Sigmoid colon (tissue), 6 donors: ENCODE measurements at regions not wholly inside any gene's neighbourhood (a gene's known extent, or its start where the extent isn't known, plus 50 kb on each side); places are given as distances from the start of the nearest gene placed in this dataset.

Experiments used
- DNase-seq: peaks from one replicate; pipeline ENCODE4 v3.0.0-alpha.2; 2019
- H3K27ac ChIP-seq, 4 donors: fragments of 200-600 bp; sonication (generic); one replicate each; pipeline ENCODE4 v1.5.1; 2016 to 2019; ENCODE audit warnings: mild to moderate bottlenecking in 1 of 4
- H3K27me3 ChIP-seq, 3 donors: fragments of 200-600 bp; sonication (generic); one replicate each; pipeline ENCODE4 v1.5.1; 2019; ENCODE audit warnings: mild to moderate bottlenecking in 1 of 3
- H3K36me3 ChIP-seq, 4 donors: fragments of 200-600 bp; sonication (generic); one replicate each; pipeline ENCODE4 v1.5.1; 2016 to 2019
- H3K4me1 ChIP-seq, 4 donors: fragments of 200-600 bp; sonication (generic); one replicate each; pipeline ENCODE4 v1.5.1; 2017 to 2019
- H3K4me3 ChIP-seq, 4 donors: fragments of 200-600 bp; sonication (generic); one replicate each; pipeline ENCODE4 v1.5.1; 2017 to 2019; ENCODE audit warnings: mild to moderate bottlenecking in 2 of 4, moderate library complexity in 1 of 4
- H3K9me3 ChIP-seq, 4 donors: fragments of 200-600 bp in 3 of 4; sonication (generic) in 3 of 4; one replicate each; pipeline versions ENCODE4 v1.5.1 to v1.6.1; 2013 to 2019
- EP300 ChIP-seq, 4 donors: sonication (generic); formaldehyde crosslinking; IDR thresholded peaks; one replicate each; pipeline ENCODE4 v1.6.1; 2017; ENCODE audit warnings: antibody characterized with exemption in 4 of 4
- POLR2A ChIP-seq, 2 donors: fragments of 450-650 bp; IDR thresholded peaks; one replicate each; pipeline ENCODE4 v1.6.1; 2016; ENCODE audit warnings: antibody characterized with exemption in 2 of 2, mild to moderate bottlenecking in 2 of 2, moderate library complexity in 2 of 2
- POLR2AphosphoS5 ChIP-seq, 4 donors: sonication (generic); formaldehyde crosslinking; IDR thresholded peaks; one replicate each; pipeline ENCODE4 v1.6.1; 2017; ENCODE audit warnings: antibody characterized with exemption in 4 of 4
- WGBS, 2 donors: extraction: QIAGEN DNeasy Blood & Tissue Kit; methylation state at CpG; one replicate each; pipeline ENCODE4 v1.1.7; 2013; 5-methylcytosine and 5-hydroxymethylcytosine counted together
- intact Hi-C: fragments of 100-400 bp; cut with DNase I; formaldehyde crosslinking; loops from one replicate; pipeline ENCODE4 v1.15.1; 2023
- TF ChIP-seq, protein P1 (sequence below), 4 experiments: fragments of 450-650 bp in 3 of 4; fragments of 200-600 bp in 1 of 4; IDR thresholded peaks; one replicate each; pipeline ENCODE4 v1.5.1; 2016 to 2019; ENCODE audit warnings: antibody characterized with exemption in 4 of 4, mild to moderate bottlenecking in 3 of 4, moderate library complexity in 2 of 4
- donor health status: healthy with polysubstance abuse.
- donor health status: healthy.

- H3K36me3 ChIP-seq: no peaks in the 10 kb centered on the region
- no peaks in the 10 kb centered on the region for H3K27me3 ChIP-seq
- DNase-seq: no peak
- intact Hi-C loops: no loop called here
- WGBS, 2 donors: 57 to 74% methylated on average over 3 of the region's 3 CpGs
- H3K27ac ChIP-seq: peak overlapping the region in 1 of 4 donors; percentile 7
- TF ChIP-seq POLR2AphosphoS5 (IDR thresholded peaks at IDR 0.05) (no peak), POLR2A (IDR thresholded peaks at IDR 0.05) (no peak)
- H3K4me1 ChIP-seq: peaks cover 0 to 31% (median 20%) of the 10 kb centered on the region in 4 donors
- peaks cover 0 to 4% (median 2%) of the 10 kb centered on the region in 4 donors for H3K9me3 ChIP-seq
- no peak overlapping the region for H3K4me3 ChIP-seq
These were observed 91.0 kb downstream of the TMPRSS5 start for GRCh38 chr11:113615098-113615497.

GRCh38 chr11:113614097-113614496 is 92.0 kb downstream of the TMPRSS5 start:
- no peaks in the 10 kb centered on the region for H3K9me3 ChIP-seq

GRCh38 chr11:113613619-113614018 is 92.5 kb downstream of the TMPRSS5 start:
- no peak overlapping the region for H3K27ac ChIP-seq
- WGBS, 2 donors: 58 to 69% methylated on average over 5 of the region's 5 CpGs
- no peaks in the 10 kb centered on the region for H3K36me3 ChIP-seq
- DNase-seq: no peak
- no peaks in the 10 kb centered on the region for H3K9me3 ChIP-seq
- no peak overlapping the region for H3K4me3 ChIP-seq
- TF ChIP-seq, protein P1, sequence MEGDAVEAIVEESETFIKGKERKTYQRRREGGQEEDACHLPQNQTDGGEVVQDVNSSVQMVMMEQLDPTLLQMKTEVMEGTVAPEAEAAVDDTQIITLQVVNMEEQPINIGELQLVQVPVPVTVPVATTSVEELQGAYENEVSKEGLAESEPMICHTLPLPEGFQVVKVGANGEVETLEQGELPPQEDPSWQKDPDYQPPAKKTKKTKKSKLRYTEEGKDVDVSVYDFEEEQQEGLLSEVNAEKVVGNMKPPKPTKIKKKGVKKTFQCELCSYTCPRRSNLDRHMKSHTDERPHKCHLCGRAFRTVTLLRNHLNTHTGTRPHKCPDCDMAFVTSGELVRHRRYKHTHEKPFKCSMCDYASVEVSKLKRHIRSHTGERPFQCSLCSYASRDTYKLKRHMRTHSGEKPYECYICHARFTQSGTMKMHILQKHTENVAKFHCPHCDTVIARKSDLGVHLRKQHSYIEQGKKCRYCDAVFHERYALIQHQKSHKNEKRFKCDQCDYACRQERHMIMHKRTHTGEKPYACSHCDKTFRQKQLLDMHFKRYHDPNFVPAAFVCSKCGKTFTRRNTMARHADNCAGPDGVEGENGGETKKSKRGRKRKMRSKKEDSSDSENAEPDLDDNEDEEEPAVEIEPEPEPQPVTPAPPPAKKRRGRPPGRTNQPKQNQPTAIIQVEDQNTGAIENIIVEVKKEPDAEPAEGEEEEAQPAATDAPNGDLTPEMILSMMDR (IDR thresholded peaks at IDR 0.05): no peak
- TF ChIP-seq POLR2A (IDR thresholded peaks at IDR 0.05): no peak
- no peak for TF ChIP-seq EP300 (IDR thresholded peaks at IDR 0.05)
- no peak for TF ChIP-seq POLR2AphosphoS5 (IDR thresholded peaks at IDR 0.05)
- H3K4me1 ChIP-seq: peaks cover 0 to 27% (median 20%) of the 10 kb centered on the region in 4 donors
- no peaks in the 10 kb centered on the region for H3K27me3 ChIP-seq
- intact Hi-C loops: no loop called here

More at GRCh38 chr11:113614097-113614496, 92.0 kb downstream of the TMPRSS5 start:
- Histone ChIP-seq H3K27ac (no peak overlapping the region), H3K4me3 (no peak overlapping the region), H3K27me3 (no peaks in the 10 kb centered on the region), H3K36me3 (no peaks in the 10 kb centered on the region), H3K4me1 (peaks cover 0 to 31% (median 20%) of the 10 kb centered on the region in 4 donors)
- intact Hi-C loops: no loop called here
- no peak for DNase-seq
- no peak for TF ChIP-seq POLR2AphosphoS5 (IDR thresholded peaks at IDR 0.05)
- TF ChIP-seq EP300 (IDR thresholded peaks at IDR 0.05): no peak
- no peak for TF ChIP-seq POLR2A (IDR thresholded peaks at IDR 0.05)
- TF ChIP-seq, protein P1 (IDR thresholded peaks at IDR 0.05): no peak
- 84 to 94% methylated on average over 2 of the region's 2 CpGs for WGBS, 2 donors

GRCh38 chr11:113604186-113604585 is 101.9 kb downstream of the TMPRSS5 start:
- H3K27ac ChIP-seq: peak overlapping the region in 1 of 4 donors; percentile 54
- peaks cover 0 to 10% (median 3%) of the 10 kb centered on the region in 4 donors for H3K9me3 ChIP-seq
- peaks cover 0 to 17% (median 13%) of the 10 kb centered on the region in 4 donors for H3K4me1 ChIP-seq
- no peak overlapping the region for H3K4me3 ChIP-seq
- intact Hi-C loops: no loop called here
- no peak for DNase-seq
- no peaks in the 10 kb centered on the region for H3K36me3 ChIP-seq
- 25 to 67% methylated on average over 1 of the region's 1 CpG for WGBS, 2 donors
- no peaks in the 10 kb centered on the region for H3K27me3 ChIP-seq
- TF ChIP-seq EP300 (IDR thresholded peaks at IDR 0.05) (no peak), POLR2A (IDR thresholded peaks at IDR 0.05) (no peak), POLR2AphosphoS5 (IDR thresholded peaks at IDR 0.05) (no peak)
- TF ChIP-seq, protein P1 (IDR thresholded peaks at IDR 0.05): no peak

GRCh38 chr11:113603277-113604059 is 102.6 kb downstream of the TMPRSS5 start:
- Histone ChIP-seq H3K27ac (peak overlapping the region in 2 of 4 donors; percentile 29 to 54), H3K27me3 (no peaks in the 10 kb centered on the region), H3K4me3 (no peak overlapping the region), H3K36me3 (no peaks in the 10 kb centered on the region), H3K4me1 (peaks cover 0 to 17% (median 13%) of the 10 kb centered on the region in 4 donors), H3K9me3 (peaks cover 0 to 10% (median 3%) of the 10 kb centered on the region in 4 donors)
- TF ChIP-seq EP300 (IDR thresholded peaks at IDR 0.05) (peak in 1 of 4 donors; percentile 10), POLR2A (IDR thresholded peaks at IDR 0.05) (no peak), POLR2AphosphoS5 (IDR thresholded peaks at IDR 0.05) (peak in 1 of 4 donors; percentile 19)
- no peak for DNase-seq
- intact Hi-C loops: no loop called here
- WGBS, 2 donors: 58 to 80% methylated on average over 5 of the region's 5 CpGs
